ENCODE measurements at regions not wholly inside any gene's neighbourhood (a gene's known extent, or its start where the extent isn't known, plus 50 kb on each side); places are given as distances from the start of the nearest gene placed in this dataset.

DNA sequence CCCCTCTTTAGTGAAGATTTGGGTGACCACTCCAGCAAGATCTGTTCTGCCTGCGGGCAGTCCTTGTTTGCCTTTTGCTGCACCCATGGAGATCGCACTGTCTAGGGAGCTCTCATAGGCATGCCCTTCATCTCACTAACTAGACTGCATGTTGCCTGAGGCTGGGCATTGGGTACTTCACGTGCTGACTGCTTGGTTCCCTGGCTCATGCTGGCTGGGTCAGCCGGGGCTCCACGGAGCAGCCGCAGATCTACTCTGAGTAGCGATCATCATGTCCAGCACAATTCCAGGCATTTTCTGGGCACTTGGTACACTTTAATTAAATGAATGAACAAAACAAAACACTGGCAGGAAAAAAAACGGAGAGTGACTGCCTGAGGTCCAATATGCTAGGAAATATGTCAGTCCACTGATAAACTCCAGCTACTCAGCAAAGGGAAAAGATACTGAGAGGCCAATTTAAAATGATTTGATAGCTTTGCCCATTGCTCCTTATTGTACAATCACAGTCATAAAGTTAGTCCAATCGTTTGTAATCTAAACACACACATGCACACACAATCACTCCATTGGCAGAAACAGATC, 220.3 kb downstream of the C1D start:
- DNase-seq: no peak

DNA sequence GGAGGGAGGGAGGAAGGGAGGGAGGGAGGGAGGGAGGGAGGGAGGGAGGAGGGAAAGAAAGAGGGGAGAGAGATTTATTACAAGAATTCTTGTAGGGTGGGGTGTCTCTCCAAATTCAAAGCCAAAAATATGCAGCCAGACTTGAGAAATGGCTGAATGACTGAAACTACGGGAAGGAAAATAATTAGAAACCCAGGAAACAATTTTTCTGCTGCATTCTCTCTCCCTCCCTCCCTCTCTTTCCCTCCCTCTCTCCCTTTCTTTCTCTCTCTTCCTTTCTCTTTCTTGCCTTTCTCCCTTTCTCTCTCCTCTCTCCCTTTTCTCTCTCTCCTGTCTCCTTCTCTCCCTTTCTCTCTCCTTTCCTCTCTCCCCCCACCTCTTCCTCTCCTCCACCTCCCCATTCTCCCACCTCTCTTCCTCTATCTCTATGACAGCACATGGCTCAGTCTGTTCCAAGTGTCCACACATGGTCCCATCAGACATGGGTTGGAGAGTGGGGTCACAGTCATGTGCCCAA, 218.7 kb downstream of the C1D start:
- no peak for DNase-seq

DNA sequence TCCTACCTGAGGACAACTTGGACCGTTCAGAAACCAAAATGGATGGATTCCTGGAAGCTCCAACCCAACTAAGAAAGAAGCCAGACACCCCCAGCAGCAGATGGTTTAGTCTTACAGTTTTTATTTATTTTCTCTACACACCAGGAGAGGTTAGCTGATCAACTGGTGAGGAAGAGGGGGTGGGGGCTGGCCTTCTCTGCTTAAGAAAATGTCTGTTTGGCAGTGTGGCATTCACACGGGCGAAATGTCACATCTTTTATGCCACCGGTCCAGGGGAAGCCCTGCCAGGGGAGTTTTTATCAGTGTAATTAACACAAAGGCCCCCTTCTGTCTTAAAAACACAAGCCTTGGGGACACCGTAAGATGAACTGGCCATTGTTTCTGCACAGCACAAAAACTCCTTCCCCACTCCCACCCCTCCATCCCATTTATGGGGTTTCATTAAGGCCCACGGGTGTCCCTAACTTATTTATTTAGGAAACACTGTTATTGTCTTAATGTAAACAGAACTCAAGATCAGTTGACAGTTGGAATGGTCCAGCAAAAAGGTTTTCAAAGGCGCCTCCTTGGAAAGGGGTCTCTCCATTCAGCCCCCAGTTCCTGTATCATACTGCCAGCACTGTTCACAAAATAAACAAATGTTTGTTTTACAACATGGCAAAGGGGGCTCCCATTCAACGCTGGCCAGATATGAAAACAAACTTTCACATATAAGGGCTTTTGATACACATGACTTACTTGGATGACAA, 217.0 kb downstream of the C1D start:
- no peak for DNase-seq

DNA sequence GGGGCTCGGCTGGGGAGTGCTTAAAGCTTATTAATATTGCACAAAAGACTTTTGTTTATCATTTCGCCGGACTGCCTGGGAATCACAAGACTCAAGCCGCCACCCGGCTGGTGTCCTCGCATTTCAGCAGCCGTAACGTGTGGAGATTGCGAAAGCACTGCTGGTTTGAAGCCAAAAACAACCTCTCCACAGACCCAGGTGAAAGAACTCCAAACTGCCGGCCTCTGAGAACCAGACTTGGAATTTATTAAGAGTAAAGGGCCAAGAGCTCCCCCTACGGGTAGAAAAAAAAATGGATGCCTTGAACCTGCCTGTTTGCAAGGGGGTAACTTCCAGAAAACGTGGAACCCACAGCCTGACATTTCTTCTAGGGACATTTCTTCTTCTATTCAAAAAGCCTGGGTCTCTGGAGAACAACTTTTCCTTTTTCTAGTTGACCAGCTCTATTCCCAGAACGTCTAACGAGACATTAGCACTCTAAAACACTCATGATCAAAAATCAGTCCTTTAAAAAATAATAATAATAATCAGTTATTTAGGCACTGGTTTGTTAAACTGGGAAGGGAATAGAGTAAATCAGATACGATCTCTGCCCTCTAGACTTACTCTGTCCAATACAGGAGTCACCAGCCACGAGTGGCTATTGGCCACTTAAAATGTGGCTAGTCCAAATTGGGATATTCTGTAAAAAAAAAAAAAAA, 216.3 kb downstream of the C1D start:
- DNase-seq: peak; percentile 85

DNA sequence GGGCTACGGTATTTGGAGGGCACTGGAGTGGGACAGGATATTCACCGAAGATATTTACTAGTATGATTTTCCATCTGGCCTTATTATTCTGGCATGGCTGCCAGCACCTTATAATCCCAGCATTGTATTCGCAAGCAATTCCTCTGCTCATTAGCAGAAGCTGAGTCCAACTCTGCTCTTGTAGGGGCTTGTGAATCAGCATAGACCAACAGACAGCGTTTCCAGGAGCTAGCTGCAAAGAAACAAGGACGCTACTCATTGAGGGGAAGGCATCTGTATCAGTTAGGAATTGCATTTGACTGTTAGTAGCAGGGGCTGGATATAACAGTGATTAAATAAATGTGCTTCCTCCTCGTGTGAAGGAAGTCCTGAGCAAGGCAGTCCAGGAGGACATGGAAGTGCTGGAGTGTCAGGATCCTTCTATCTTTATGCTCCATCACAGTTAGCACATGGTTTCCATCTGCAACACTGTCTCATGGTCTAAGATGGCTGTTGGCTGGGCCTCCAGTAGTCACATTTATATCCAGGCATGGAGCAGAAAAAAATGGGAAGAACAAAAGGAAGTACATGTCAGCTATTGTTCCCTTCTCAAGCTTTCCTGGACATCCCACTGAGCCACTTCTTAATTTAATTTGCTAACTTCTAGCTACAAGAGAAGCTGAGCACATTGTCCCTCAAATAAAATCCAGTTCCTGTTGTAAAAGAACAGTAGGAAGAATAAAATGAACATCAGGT, 214.1 kb downstream of the C1D start:
- DNase-seq: no peak

DNA sequence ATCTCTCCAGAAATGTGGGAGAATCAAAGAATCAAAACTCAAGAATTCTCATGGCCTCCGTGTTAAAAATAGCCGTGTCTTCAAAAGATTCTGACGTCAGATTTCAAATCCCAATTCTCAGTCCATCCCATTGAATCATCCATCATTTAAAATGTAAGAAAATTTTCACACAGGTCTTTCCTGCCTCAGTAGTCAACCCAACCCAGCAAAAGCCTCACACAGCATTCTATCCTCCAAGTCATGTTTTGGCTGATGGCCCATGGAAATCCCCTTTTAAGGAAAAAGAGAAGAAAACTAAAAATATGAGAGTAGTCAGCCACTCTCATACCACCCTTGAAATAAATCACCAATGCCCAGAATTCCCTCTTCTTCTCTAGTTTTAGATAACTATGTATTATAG, 211.8 kb downstream of the C1D start:
- DNase-seq: no peak

DNA sequence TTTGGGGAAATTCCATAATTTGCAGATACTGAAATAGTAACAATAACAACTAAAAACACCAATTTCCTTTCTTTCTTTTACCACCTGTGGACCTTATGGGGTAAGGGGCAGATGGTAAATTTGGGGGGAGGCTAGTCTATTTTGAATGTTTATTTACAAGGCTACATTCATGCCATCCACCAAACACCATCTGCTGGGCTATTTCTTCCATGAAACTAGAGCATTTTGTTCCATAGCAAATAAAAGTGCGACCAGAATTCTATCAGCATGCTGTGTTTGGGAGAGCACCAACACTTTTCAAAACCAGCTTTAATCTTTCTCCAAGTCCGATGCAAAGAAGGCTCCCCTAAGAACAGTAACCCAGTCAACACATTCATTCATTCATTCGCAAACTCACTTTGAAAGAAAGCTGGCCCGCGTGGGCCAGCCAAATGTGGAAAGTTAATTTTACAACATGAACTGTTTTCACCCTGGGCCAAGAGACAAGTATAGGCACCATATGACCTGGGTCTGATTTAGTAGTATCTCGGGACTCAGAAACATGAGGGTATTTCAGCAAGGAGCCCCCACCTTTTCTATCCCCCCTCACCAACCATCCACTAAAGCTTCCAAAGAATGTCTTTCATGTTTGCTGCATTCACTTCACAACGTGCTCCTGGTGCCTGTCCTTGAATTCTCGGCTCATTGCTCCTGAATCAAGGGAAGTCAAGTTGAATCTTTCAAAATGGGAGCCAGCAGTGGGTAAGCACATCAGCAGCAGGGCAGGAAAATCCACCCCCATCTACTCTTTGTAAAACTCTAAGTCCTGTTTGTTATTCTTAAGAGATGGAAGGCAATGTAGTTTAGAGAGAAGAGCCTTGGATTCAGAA, 210.6 kb downstream of the C1D start:
- DNase-seq: peak; percentile 69

DNA sequence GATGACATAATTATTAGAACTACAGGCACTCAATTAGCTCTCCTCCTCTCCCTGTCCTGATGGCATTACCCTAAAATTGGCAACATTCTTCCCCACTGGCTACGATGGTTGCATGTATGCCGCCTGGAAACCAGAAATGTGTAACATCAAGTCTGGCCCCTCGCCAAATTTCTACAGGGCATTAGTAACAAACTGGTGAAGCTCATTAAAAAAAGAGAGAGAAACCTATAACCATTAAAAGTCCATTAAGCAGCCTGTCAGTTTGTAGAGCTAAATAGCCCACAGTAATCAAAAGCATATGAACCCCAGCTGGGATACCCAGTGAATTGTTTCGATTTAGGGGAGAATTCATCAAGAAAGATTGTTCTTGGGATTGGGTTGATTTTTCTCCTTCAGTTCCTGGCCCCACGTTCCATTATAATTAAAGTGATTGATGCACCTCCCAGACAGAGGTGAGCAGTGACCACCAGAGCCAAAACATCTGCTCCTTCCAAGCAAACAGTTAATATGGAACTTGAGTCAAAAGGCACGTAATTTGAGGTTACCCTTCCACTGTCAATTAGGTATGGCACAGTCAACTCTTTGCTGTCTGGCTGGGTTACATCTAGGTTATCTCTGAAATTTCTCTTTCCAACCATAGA, 208.6 kb downstream of the C1D start:
- DNase-seq: peak; percentile 16

DNA sequence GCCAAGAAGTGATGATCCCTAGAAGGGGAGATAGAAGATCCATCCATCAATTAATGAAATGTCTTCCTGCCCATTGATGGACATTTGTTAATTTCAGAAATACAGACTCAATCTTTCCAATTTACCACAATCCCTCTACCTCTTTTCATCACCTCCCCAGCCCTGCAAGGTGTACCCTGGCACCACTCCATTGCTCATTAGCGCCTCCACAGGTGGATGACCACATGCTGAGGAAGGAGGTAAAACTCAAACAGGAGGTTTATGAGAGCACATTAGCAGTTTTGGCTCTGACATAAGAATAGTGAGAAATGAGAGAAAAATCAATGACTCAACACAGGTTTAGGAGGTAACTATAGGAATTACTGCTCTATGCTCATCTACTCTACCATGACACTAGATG, 208.0 kb downstream of the C1D start:
- DNase-seq: no peak

DNA sequence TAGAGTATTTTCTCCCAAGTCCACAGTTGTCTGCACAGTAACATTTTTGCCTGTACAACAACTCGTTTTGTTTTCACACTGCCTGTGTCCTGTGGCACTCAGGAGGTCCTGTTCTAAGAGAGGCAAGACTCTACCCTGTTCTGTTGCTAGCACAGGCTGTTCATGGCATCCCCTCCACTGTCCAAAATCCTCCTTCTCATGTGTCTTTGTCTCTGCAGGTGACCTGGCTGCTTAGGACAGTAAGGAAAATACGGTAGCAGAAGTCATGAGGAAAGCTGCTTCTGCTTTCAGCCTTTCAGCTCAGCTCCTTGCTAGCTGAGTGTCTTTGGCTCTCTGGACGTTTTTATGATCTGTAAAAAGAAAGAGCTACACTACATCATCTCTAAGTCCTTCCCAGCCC, 205.9 kb downstream of the C1D start:
- no peak for DNase-seq

DNA sequence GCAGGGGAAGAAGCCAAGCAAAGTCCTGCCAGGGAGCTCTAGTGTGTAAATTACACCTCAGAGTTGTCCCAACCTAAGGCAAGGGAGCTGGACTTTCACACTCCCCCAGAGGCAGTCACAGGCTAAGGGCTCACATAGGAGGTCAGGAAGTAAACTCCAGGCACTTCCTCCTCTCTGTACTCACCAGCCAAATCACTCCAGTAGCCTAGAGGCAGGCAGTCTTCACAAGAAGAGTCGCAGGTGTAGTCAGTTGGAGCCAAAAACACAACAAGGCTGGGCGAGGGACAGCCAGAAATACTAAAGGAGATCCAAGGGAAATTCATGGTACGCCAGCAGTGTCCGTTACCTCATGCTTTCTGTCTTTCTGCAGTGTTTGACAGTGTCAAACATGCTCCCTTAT, 205.0 kb downstream of the C1D start:
- no peak for DNase-seq

DNA sequence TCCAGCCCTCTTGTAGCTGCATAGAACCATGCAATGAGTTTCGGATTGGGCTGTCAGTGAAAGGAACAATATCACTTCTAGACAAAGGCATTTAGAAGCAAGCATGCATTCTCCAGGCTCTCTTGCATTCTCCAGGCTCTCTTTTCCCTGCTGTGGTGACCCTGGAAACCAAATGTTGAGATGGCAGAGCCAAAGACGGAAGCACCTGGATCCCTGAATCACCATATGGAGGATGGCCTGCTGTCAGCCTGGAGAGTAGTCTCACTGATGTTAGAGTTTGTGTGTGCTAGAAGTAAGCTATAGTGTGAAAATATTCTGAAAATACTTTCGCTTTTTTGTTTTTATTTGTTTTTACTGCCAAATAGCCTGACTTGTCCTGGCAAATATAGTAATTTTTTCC, 203.9 kb downstream of the C1D start:
- DNase-seq: no peak

DNA sequence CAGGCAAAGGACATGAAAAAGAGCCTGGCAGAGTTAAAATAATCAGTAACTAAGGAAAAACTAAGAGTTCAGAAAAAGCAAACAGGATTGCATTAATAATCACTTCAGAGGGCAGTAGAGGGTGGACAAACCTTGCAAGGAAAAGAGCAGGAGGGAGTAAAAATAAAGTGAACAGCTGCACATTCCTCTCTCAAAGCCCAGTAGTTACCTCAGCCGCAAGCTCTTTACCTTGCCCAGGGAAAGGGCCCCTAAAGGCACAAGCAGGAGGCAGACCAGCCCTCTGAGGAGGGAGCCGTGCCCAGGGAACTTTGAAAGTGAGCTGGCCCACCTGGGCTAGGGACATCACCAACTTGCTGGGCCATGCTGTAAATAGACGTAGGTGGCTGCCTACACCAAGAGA, 196.9 kb downstream of the C1D start:
- DNase-seq: no peak

DNA sequence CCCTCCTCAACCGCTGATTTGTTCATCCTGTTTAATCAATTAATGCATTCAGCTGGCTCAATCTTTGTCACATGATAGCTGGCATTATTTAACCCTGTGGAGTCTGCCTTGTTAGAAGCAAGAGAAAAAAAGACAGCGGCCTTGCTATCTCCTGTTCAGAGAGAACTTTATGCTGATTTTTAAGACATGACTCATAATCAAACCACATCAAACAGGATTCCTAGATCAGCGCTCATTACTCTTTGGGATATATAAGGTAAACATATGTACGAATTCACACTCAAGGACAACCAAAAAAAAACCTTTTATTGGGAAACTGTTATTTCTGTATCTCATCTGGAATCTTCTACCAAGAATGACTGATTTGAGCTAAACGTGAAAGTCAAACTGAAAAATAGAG, 195.1 kb downstream of the C1D start:
- DNase-seq: no peak

DNA sequence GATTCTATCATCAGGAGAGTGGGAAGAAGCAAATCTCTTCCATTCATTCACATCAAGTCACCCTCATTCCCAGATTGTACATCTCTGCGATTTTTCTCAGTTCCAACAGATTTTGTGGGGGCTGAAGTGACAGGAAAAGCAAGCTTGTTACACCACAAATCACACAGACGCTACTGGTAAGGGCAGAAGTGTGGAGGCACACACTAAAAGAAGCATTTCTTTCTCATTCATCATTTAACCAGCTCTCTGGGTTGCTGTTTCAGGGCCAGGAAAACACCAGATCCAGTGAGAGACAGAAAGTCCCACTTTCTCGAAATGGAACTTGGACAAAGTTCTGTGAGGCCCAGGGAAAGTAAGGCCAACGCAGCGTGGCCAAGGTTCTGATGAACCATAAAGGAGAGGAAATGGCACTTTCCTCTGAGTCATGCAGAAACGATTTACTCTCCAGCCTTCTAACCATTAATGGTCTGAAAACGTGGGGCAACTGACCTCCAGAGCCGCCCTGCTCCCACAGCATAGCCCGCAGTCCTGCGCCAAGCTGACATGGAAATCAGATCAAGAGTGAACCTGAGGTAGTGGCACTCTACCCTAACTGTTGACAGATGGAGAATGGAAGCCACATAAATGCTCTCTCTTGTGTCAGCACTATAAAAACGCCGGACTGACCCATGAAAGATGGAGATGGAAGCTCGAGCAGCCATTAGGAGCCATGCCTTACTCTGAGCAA, 191.0 kb downstream of the C1D start:
- no peak for DNase-seq

DNA sequence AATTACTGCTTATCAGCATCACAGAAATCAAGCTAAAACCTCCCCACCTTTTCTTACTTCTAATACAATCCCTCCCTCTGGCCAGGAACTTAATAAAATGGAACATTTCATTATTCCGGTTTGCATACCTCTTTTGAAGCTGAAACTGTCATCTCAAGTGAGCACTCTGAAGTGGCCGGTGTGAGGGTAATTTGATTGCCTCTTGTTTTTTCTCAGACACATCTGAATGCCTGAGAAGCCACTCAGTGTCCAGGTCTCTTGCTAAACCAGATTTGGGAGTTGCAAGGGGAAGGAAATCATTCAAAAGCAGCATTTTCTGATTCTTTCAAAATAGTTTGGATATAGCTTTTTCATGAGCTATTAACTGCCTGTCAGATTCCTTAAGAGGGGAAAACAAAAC, 190.3 kb downstream of the C1D start:
- no peak for DNase-seq

DNA sequence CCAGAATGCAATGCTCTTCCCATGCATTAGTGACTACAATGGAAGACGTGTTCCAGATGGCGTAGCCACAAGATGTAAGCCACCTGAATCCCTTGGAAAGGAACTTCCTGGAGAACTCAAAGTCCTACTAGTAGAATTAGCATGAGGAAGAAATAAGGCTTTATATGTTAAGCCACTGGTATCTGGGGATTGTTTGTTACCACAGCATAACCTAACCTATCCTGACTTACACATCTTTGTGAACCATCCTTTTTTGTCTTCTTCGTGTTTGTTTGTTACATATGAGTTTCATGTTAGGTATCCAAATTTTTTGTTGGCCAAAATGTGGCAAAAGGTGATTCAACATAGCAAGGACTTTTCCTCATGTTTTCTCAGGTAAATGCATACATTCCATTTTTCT, 188.9 kb downstream of the C1D start:
- DNase-seq: no peak

DNA sequence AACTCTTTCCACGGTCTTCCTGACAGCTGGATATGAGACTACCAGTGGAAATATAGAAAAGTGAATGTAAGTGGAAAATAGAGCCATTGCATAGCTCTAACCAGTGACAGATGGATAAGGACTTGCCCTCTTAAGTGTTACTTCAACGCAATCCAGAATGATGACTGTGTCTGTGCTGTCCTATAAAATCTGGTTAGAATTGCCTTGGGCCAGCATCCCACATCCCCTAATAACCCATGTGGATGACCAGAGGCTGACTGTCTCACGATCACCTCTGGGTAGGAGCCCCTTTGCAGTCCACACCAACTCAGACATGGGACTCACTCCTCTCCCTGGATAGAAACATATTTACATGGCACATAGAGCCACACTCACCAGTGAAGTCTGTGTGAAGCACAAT, 186.6 kb downstream of the C1D start:
- DNase-seq: no peak

DNA sequence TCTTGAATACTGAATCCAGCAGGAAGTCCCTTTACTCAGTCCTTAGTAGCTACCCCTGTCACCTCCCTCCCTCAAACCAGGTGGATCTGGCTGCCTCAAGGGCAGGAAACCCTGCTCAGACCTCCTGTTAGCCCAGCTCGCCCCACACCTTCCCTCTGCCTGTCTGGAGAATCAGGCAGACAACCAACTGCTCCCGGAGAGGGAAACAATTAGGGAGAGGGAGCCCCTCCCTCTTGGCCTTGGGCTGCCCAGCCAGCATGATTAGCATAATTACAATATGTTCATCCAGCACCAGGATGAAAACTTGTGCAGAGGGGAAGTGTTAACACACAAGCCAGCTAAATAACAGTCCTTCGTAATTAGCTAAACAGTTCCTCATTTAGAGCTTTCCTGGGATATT, 185.5 kb downstream of the C1D start:
- DNase-seq: no peak

DNA sequence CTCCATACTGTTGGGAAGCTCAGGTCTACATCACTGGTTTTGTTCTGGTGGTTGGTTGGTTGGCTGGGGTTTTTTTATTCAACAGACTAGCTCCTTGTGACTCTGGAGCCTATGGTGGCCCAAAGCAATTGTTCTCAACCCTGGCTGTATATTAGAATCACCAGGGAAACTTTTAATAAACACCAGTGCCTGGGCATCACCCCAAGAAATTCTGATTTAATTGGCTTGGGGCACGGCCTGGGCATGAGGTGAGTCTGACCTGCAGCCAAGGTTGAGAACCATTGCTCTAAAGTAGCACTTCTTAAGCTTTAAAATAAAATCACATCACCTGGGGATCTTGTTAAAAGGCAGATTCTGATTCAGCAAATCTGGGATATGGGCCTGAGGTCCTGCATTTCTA, 184.1 kb downstream of the C1D start:
- no peak for DNase-seq

DNA sequence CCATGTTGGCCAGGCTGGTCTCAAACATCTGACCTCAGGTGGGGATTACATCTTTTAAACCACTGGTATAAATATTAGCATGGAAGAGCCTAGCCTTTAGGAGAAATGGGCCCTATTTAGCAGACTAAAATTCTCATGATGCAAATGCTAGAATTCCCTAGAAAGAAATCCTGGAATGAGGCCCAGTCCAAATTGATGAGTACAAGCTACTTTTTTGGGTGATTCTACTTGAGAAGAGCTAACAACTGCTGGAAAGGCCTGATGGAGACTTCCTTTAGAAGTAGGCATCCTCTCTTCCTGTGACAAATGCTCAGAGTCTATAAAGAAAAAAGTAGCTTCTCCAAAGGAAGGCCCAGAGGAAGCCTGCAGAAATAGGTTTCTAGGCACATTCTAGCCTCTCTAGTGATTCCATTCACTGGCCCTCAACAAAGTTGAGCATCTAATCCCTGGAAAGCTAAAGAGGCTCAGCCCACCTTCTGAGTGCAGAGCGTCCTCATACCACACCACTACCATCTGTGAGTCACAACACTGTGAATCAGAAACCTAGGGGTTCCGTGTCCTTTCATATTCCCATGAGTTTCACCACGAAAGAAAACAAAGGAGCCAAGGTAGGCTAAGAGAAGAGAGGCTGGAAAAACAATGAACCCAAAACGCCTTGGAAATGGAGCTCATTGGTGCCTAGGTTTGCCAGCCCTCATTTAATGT, 183.1 kb downstream of the C1D start:
- DNase-seq: no peak
